Bronchial epithelial cell (primary cell): ENCODE measurements at regions not wholly inside any gene's neighbourhood (a gene's known extent, or its start where the extent isn't known, plus 50 kb on each side); places are given as distances from the start of the nearest gene placed in this dataset.

Source experiments
- DNase-seq: peaks from one replicate; pipeline ENCODE4 v3.0.0-alpha.2; 2010; ENCODE audit warnings: low read depth
- FAIRE-seq: peaks from 2 replicates; lab custom pipeline; 2011; peaks lifted over from hg19 to GRCh38; lab: Jason Lieb, UNC
- H3K27me3 ChIP-seq: 2 replicates; pipeline ENCODE4 v1.5.1; 2011; ENCODE audit warnings: low read length; ENCODE audit not compliant: control insufficient read depth, insufficient read depth
- H3K36me3 ChIP-seq: 2 replicates; pipeline ENCODE4 v1.5.1; 2011; ENCODE audit warnings: low read length; ENCODE audit not compliant: control insufficient read depth, insufficient read depth
- H3K4me3 ChIP-seq: 2 replicates; pipeline ENCODE4 v1.5.1; 2011; ENCODE audit warnings: mild to moderate bottlenecking, low read depth, low read length, control low read depth
- TF ChIP-seq, protein P1 (sequence below): IDR thresholded peaks from 2 replicates; pipeline ENCODE4 v1.5.1; 2011; ENCODE audit warnings: mild to moderate bottlenecking, moderate library complexity, low read length, control low read depth, inconsistent platforms; ENCODE audit not compliant: insufficient read depth, severe bottlenecking

DNA sequence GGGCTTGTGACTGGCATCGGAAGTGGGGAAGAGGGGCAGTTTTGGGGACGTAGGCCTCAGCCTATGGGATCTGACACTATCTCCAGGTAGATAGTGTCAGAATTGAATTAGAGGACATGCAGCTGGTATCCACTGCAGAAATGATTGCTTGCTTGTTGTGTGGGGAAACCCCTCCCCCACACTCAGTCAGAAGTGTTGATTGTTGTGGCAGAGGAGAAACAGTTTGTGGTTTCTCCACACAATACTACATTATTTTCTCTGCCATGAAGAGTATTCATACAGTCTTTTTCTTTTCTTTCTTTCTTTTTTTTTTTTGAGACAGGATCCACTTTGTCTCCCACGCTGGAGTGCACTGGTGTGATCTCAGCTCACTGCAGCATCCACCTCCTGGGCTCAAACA lies 113.9 kb downstream of the ARRDC3 start:
- no peak for DNase-seq
- TF ChIP-seq, protein P1, sequence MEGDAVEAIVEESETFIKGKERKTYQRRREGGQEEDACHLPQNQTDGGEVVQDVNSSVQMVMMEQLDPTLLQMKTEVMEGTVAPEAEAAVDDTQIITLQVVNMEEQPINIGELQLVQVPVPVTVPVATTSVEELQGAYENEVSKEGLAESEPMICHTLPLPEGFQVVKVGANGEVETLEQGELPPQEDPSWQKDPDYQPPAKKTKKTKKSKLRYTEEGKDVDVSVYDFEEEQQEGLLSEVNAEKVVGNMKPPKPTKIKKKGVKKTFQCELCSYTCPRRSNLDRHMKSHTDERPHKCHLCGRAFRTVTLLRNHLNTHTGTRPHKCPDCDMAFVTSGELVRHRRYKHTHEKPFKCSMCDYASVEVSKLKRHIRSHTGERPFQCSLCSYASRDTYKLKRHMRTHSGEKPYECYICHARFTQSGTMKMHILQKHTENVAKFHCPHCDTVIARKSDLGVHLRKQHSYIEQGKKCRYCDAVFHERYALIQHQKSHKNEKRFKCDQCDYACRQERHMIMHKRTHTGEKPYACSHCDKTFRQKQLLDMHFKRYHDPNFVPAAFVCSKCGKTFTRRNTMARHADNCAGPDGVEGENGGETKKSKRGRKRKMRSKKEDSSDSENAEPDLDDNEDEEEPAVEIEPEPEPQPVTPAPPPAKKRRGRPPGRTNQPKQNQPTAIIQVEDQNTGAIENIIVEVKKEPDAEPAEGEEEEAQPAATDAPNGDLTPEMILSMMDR: no peak

DNA sequence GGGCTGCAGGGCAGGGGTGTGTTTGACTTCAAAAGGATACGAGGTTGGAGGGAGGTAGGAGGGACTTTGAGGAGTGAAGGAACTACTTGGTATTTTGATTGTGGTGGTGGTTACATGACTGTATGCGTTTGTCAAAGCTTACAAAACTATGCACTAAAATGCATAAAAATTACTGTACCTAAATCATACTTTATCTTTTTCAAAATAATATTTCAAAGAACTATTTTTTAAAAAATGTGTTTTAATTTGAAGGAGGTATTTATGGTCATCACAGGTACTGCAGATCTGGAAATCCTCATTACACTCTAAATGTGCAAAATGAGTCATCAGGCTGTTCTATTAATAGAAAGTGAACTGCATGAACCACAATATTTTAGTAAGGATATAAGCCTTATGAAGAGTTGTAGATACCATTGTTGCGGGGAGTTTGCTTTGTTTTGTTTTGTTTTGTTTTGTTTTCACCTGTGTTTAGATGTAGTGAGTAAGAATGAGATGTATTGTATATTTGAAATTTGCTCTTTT lies 116.9 kb downstream of the ARRDC3 start:
- DNase-seq (peak; percentile 78), FAIRE-seq (no peak)
- TF ChIP-seq, protein P1: no peak
- Histone ChIP-seq H3K27me3 (no peaks in the 10 kb centered on the region), H3K4me3 (no peak overlapping the region), H3K36me3 (no peaks in the 10 kb centered on the region)

More for the DNA sequence above, 113.9 kb downstream of the ARRDC3 start:
- no peak for FAIRE-seq
- no peak overlapping the region for H3K4me3 ChIP-seq
- no peaks in the 10 kb centered on the region for H3K36me3 ChIP-seq
- no peaks in the 10 kb centered on the region for H3K27me3 ChIP-seq

DNA sequence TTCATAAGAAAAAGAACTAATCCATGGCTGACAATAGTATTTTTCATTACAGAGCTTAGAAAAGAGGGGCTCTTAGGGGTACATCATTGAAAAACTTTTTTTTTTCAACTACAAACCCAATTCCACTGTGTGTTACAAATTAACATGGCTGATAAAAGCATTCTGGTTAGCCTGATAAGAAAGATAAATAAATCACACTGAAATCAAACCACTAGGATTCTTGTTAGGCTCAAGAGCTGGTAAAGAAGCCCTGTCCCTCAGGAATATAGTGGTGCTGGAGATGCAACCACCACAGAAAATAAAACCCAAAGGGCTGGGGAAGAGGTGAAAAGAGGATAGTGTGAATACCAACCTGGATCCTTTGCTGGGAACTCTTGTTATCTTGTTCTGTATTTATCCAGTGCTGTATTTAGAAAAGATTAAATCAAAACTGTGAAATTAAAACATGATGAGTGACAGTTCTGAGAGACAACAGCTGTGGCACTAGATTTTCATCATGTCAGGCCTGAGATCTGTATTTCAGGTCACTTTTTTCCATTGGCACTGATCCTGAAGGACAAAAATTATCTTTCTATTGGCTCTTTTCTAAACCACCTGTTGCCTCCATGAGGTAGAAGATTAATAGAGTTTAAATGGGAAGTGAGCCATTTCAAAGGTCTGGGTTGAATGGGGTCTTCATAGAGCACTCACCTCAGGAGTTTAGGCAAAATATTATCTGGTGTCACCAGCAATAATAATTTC lies 118.6 kb downstream of the ARRDC3 start:
- FAIRE-seq: no peak
- H3K27me3 ChIP-seq: no peaks in the 10 kb centered on the region
- TF ChIP-seq, protein P1: no peak
- H3K36me3 ChIP-seq: no peaks in the 10 kb centered on the region
- H3K4me3 ChIP-seq: no peak overlapping the region
- no peak for DNase-seq

DNA sequence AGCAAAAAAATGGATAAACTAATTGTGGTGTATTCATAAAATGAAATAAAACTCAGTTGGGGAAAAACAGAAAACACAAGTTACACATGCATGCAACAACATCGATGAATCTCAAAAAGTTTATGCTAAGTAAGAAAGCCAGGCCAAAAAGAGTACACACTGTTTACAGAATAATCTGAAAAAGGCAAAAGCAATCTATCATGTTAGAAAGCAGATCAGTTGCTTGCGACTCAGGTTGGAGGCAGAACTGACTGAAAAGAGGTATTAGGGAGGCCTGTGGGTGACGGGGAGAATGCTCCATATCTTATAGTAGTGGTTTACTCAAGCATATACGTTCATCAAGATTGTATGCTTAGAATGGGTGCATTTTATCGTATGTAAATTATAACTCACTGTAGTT lies 119.2 kb downstream of the ARRDC3 start:
- DNase-seq (no peak), FAIRE-seq (no peak)
- Histone ChIP-seq H3K27me3 (no peaks in the 10 kb centered on the region), H3K4me3 (no peak overlapping the region), H3K36me3 (no peaks in the 10 kb centered on the region)
- TF ChIP-seq, protein P1: no peak

DNA sequence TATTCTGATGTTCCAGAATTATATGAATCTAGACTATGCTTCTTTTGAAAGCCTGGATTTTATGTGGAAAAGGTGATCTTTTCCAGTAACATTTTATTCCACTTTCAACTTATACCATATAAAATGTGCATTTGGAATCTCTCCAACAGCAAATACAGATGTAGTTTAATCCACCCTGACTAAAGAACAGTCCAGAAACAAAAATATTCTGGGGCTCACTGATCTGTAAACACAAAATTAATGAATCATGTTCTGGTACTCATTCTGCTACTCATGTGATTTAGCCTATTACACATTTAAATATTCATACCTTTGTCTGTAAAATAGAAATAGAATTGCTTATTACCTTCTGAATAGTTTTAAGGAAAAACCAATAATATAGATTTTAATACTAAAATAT lies 125.8 kb downstream of the ARRDC3 start:
- TF ChIP-seq, protein P1: no peak
- no peak for DNase-seq
- no peaks in the 10 kb centered on the region for H3K27me3 ChIP-seq
- no peaks in the 10 kb centered on the region for H3K36me3 ChIP-seq
- no peak overlapping the region for H3K4me3 ChIP-seq
- no peak for FAIRE-seq
